ENCODE measurements at regions not wholly inside any gene's neighbourhood (a gene's known extent, or its start where the extent isn't known, plus 50 kb on each side); places are given as distances from the start of the nearest gene placed in this dataset.

GRCh38 chr5:72597456-72597948, 90.3 kb upstream of the ZNF366 start:
- DNase-seq (ENCODE audit: low read depth, low spot score) (no peak), FAIRE-seq (no peak)
- Histone ChIP-seq H3K9me1 (ENCODE audit: control insufficient read depth, extremely low read depth, insufficient read depth, low read length) (no peaks in the 10 kb centered on the region), H3K79me2 (ENCODE audit: control insufficient read depth, insufficient read depth, low read length) (no peaks in the 10 kb centered on the region), H3K4me3 (ENCODE audit: control insufficient read depth in 2 of 3, extremely low read depth in 1 of 3, insufficient read depth in 2 of 3, low read depth in 1 of 3, low read length in 3 of 3) (no peak overlapping the region), H3K4me1 (ENCODE audit: control insufficient read depth, extremely low read depth, insufficient read depth, low read length) (peaks cover 37% of the 10 kb centered on the region), H3K9ac (ENCODE audit: control insufficient read depth, extremely low read depth, insufficient read depth, low read length) (peak overlapping the region; percentile 33), H3K27ac (ENCODE audit: control insufficient read depth, insufficient read depth, low read length) (peak overlapping the region; percentile 75), H3K27me3 (ENCODE audit: control insufficient read depth, extremely low read depth, insufficient read depth, low read length) (no peaks in the 10 kb centered on the region), H3K4me2 (ENCODE audit: control insufficient read depth, extremely low read depth, insufficient read depth, low read depth, low read length) (peak overlapping the region; percentile 53), H2AFZ (ENCODE audit: control insufficient read depth, low read length) (peak overlapping the region; percentile 94), H3K9me3 (ENCODE audit: control insufficient read depth, low read depth, low read length) (no peaks in the 10 kb centered on the region), H3K36me3 (ENCODE audit: control insufficient read depth in 2 of 2, extremely low read depth in 1 of 2, insufficient read depth in 2 of 2, low read length in 2 of 2) (no peaks in the 10 kb centered on the region), H4K20me1 (ENCODE audit: control insufficient read depth, extremely low read depth, insufficient read depth, low read length) (no peaks in the 10 kb centered on the region)
- dilution Hi-C loops (cut with MboI; ENCODE audit: extremely low pct_ligation_motif_present, low sequenced_read_pairs) = no loop called here
- TF ChIP-seq EZH2 (IDR thresholded peaks at IDR 0.05; ENCODE audit: low read length) (no peak), CTCF (optimal IDR thresholded peaks at IDR 0.05 in 1 of 3, IDR thresholded peaks at IDR 0.05 in 1 of 3, conservative IDR thresholded peaks at IDR 0.05 in 1 of 3; ENCODE audit: extremely low read depth in 1 of 3, insufficient read depth in 2 of 3, low read length in 3 of 3) (no peak)

GRCh38 chr5:72596956-72597355, 89.7 kb upstream of the ZNF366 start:
- FAIRE-seq = no peak
- Histone ChIP-seq H3K9ac (ENCODE audit: control insufficient read depth, extremely low read depth, insufficient read depth, low read length) (no peak overlapping the region), H3K4me3 (ENCODE audit: control insufficient read depth in 2 of 3, extremely low read depth in 1 of 3, insufficient read depth in 2 of 3, low read depth in 1 of 3, low read length in 3 of 3) (no peak overlapping the region), H3K27me3 (ENCODE audit: control insufficient read depth, extremely low read depth, insufficient read depth, low read length) (no peaks in the 10 kb centered on the region), H2AFZ (ENCODE audit: control insufficient read depth, low read length) (no peak overlapping the region), H3K4me2 (ENCODE audit: control insufficient read depth, extremely low read depth, insufficient read depth, low read depth, low read length) (no peak overlapping the region), H3K9me1 (ENCODE audit: control insufficient read depth, extremely low read depth, insufficient read depth, low read length) (no peaks in the 10 kb centered on the region), H3K4me1 (ENCODE audit: control insufficient read depth, extremely low read depth, insufficient read depth, low read length) (peaks cover 37% of the 10 kb centered on the region), H3K9me3 (ENCODE audit: control insufficient read depth, low read depth, low read length) (no peaks in the 10 kb centered on the region), H4K20me1 (ENCODE audit: control insufficient read depth, extremely low read depth, insufficient read depth, low read length) (no peaks in the 10 kb centered on the region), H3K27ac (ENCODE audit: control insufficient read depth, insufficient read depth, low read length) (peak overlapping the region; percentile 75), H3K79me2 (ENCODE audit: control insufficient read depth, insufficient read depth, low read length) (no peaks in the 10 kb centered on the region), H3K36me3 (ENCODE audit: control insufficient read depth in 2 of 2, extremely low read depth in 1 of 2, insufficient read depth in 2 of 2, low read length in 2 of 2) (no peaks in the 10 kb centered on the region)
- no peak for TF ChIP-seq EZH2 (IDR thresholded peaks at IDR 0.05; ENCODE audit: low read length)
- TF ChIP-seq CTCF (optimal IDR thresholded peaks at IDR 0.05 in 1 of 3, IDR thresholded peaks at IDR 0.05 in 1 of 3, conservative IDR thresholded peaks at IDR 0.05 in 1 of 3; ENCODE audit: extremely low read depth in 1 of 3, insufficient read depth in 2 of 3, low read length in 3 of 3) = no peak
- dilution Hi-C loops (cut with MboI; ENCODE audit: extremely low pct_ligation_motif_present, low sequenced_read_pairs) = no loop called here
- no peak for DNase-seq (ENCODE audit: low read depth, low spot score)
